Brain microvascular endothelial cell (primary cell): ENCODE measurements at regions not wholly inside any gene's neighbourhood (a gene's known extent, or its start where the extent isn't known, plus 50 kb on each side); places are given as distances from the start of the nearest gene placed in this dataset.

Experiments used
- DNase-seq: peaks from one replicate; pipeline ENCODE4 v3.0.0-alpha.2; 2020
- H3K27ac ChIP-seq: fragments of 250-450 bp; sonication (Bioruptor Pico); 2 replicates; pipeline ENCODE4 v1.5.1; 2020; ENCODE audit warnings: mild to moderate bottlenecking, moderate library complexity
- H3K27me3 ChIP-seq: fragments of 250-450 bp; sonication (Bioruptor Pico); replicated peaks from 2 replicates; pipeline ENCODE4 v1.5.1; 2020; ENCODE audit warnings: mild to moderate bottlenecking
- H3K36me3 ChIP-seq: fragments of 250-450 bp; sonication (Bioruptor Pico); replicated peaks from 2 replicates; pipeline ENCODE4 v1.5.1; 2020; ENCODE audit warnings: mild to moderate bottlenecking
- H3K4me3 ChIP-seq: 2 replicates; pipeline ENCODE4 v1.5.1; 2011; ENCODE audit warnings: low read depth, mild to moderate bottlenecking, control low read depth, low read length, moderate library complexity
- CTCF ChIP-seq: IDR thresholded peaks from 2 replicates; pipeline ENCODE4 v1.5.1; 2011; ENCODE audit warnings: low read depth, mild to moderate bottlenecking, moderate library complexity, low read length, control low read depth, inconsistent platforms; ENCODE audit errors: missing control alignments
- in situ Hi-C: cut with HindIII; loops from 2 replicates; pipeline ENCODE4 v1.10.0; 2017; ENCODE audit warnings: low sequenced_read_pairs, low pct_ligation_motif_present

- in situ Hi-C loops: no loop called here
- DNase-seq: no peak
Measured at GRCh38 chr22:26857169-26857568, 199.8 kb downstream of the MIAT start.

GRCh38 chr22:26860301-26860700 is 202.9 kb downstream of the MIAT start:
- no peaks in the 10 kb centered on the region for H3K36me3 ChIP-seq
- TF ChIP-seq CTCF: no peak
- no peak overlapping the region for H3K4me3 ChIP-seq
- in situ Hi-C loops: no loop called here
- no peak for DNase-seq
- no peak overlapping the region for H3K27ac ChIP-seq
- peaks cover 2% of the 10 kb centered on the region for H3K27me3 ChIP-seq

More at GRCh38 chr22:26857169-26857568, 199.8 kb downstream of the MIAT start:
- Histone ChIP-seq H3K4me3 (no peak overlapping the region), H3K27me3 (peaks cover 2% of the 10 kb centered on the region), H3K36me3 (no peaks in the 10 kb centered on the region), H3K27ac (no peak overlapping the region)
- TF ChIP-seq CTCF: no peak

DNA sequence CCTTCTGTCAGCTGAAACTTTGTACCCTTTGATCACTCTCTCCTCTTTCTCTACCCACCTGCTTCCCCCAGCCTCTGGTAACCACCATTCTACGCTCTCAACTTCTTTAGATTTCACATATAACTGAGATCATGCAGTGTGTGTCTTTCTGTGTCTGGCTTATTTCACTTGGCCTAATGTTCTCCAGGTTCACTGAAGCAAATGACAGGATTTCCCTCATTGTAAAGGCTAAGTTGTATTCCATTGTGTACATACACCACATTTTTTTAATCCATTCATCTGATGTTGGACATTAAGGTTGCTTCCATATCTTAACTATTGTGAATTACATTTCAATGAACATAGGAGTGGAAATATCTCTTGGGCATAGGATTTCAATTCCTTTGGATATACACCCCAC is 207.6 kb downstream of the MIAT start:
- H3K36me3 ChIP-seq: no peaks in the 10 kb centered on the region
- DNase-seq: no peak
- TF ChIP-seq CTCF: no peak
- no peaks in the 10 kb centered on the region for H3K27me3 ChIP-seq
- in situ Hi-C loops: no loop called here
- no peak overlapping the region for H3K27ac ChIP-seq
- H3K4me3 ChIP-seq: no peak overlapping the region

DNA sequence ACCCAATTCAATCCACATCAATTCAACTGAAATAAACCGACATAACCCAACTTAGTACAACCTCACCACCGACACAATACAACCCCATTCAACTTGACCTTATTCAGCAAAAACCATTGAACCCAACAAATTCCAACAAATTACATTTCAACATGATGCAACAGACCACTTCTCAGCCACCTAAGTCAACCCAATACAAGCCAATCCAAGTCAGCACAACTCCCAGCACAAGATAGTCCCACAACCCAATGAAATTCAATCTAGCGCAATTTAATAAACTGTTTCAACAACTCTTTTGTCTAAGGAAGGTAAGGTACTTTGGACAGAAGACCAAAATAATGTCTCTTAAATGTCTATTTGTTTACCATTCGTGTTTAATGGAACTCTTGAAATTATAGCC is 226.0 kb downstream of the MIAT start:
- in situ Hi-C loops: no loop called here
- TF ChIP-seq CTCF: no peak
- Histone ChIP-seq H3K27me3 (no peaks in the 10 kb centered on the region), H3K4me3 (no peak overlapping the region), H3K27ac (no peak overlapping the region), H3K36me3 (no peaks in the 10 kb centered on the region)
- DNase-seq: no peak

GRCh38 chr22:26884921-26885320 is 227.5 kb downstream of the MIAT start:
- Histone ChIP-seq H3K4me3 (no peak overlapping the region), H3K27me3 (no peaks in the 10 kb centered on the region), H3K36me3 (no peaks in the 10 kb centered on the region), H3K27ac (no peak overlapping the region)
- no peak for DNase-seq
- in situ Hi-C loops: no loop called here
- no peak for TF ChIP-seq CTCF

DNA sequence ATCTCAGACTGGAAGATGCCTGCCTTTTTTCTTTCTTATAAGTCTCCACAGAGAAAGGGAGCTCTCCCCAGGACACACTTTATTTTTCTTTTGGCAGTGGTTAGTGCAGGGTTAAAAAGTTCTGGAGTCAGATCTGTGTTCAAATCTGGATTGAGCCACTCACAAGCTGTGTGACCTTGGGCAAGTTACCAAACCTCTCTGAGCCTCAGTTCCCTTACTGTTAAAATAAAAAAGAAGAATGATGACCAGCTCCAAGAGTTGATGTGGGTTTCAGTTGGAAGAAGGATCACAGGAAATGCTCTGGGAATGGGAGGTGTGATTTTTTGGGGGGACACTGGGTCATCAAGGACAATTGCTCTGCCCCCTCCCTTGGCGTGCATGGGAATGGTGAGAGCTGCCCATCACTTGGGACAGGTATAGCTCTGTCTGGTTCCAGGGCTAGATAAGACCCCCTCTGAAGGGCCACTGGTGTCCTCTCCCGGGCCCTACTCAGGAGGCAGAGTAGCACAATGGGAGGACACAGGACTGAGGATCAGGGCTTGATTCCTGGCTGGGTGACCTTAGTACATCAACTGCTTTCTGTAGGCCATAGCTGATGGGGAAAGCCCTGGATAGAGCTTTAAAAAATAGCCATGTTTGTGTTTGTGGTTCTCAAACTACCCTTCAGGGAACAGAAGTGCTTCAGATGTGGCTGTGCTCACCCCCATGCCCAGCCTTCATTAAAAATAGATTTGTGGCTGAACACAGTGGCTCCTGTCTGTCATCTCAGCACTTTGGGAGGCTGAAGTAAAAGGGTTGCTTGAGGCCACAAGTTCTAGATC is 228.3 kb downstream of the MIAT start:
- no peaks in the 10 kb centered on the region for H3K27me3 ChIP-seq
- H3K4me3 ChIP-seq: no peak overlapping the region
- no peaks in the 10 kb centered on the region for H3K36me3 ChIP-seq
- no peak for TF ChIP-seq CTCF
- no peak overlapping the region for H3K27ac ChIP-seq
- in situ Hi-C loops: no loop called here
- DNase-seq: no peak
